ENCODE measurements at regions not wholly inside any gene's neighbourhood (a gene's known extent, or its start where the extent isn't known, plus 50 kb on each side); places are given as distances from the start of the nearest gene placed in this dataset.

DNA sequence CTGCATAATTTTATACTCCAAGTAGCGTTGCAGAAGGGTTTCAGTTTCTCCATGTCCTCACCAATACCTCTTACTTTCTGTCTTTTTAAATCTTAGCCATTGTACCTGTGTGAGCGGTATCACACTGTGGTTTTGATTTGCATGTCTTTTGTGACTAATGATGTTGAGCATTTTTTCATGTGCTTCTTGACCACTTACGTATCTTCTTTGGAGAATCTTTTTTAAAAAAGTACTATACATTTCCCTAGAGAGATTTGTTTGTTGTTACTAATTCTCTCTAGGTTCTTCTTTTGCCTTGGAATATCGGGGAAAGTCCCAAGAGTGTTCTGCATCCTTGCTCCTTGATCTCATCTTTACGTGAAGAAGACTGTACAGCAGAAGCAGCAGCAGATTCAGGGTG, 81.8 kb upstream of the WARS2 start:
- no peaks in the 10 kb centered on the region for H3K27me3 Mint-ChIP-seq
- H3K27ac Mint-ChIP-seq, result no peak overlapping the region
- H3K9me3 Mint-ChIP-seq, result peaks cover 2% of the 10 kb centered on the region
- POLR2A ChIA-PET, result no interaction called here
- DNase-seq (no peak), ATAC-seq (ENCODE audit: low read depth) (no peak)
- no peak for TF ChIP-seq CTCF (IDR thresholded peaks at IDR 0.05)
- peaks cover 26% of the 10 kb centered on the region for H3K36me3 Mint-ChIP-seq (ENCODE audit: low read depth)
- H3K4me3 Mint-ChIP-seq, result no peak overlapping the region
- intact Hi-C loops (cut with micrococcal nuclease), result no loop called here
- CTCF ChIA-PET, result no interaction called here
- H3K4me1 Mint-ChIP-seq, result peaks cover 3% of the 10 kb centered on the region

DNA sequence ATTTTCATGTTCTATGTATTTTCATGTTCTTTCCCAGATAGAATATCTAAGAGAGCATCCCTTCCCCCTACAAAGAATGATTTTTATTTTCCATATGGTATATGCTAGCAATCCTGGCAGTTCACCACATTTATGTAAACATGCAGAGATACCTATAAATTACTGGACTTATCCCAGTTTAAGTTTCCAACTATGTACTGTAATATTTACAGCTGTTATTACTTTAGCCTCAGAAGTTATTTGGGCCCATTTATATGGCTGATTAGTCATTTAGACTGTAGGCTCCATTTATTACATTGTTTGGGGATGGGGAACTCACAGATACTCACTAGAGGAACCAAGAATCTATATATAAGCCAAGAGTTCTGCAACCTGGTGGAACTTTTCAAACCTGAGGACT, 84.8 kb upstream of the WARS2 start:
- Mint-ChIP-seq H3K36me3 (ENCODE audit: low read depth) (peaks cover 14% of the 10 kb centered on the region), H3K27me3 (no peaks in the 10 kb centered on the region), H3K27ac (no peak overlapping the region), H3K4me3 (no peak overlapping the region), H3K4me1 (peaks cover 3% of the 10 kb centered on the region), H3K9me3 (peaks cover 1% of the 10 kb centered on the region)
- intact Hi-C loops (cut with micrococcal nuclease), result no loop called here
- TF ChIP-seq CTCF (IDR thresholded peaks at IDR 0.05), result no peak
- ChIA-PET POLR2A (no interaction called here), CTCF (no interaction called here)
- DNase-seq (no peak), ATAC-seq (ENCODE audit: low read depth) (no peak)

- no peaks in the 10 kb centered on the region for H3K27me3 Mint-ChIP-seq
- ATAC-seq (ENCODE audit: low read depth), result no peak
- DNase-seq, result no peak
- TF ChIP-seq CTCF (IDR thresholded peaks at IDR 0.05), result no peak
- H3K4me1 Mint-ChIP-seq, result peaks cover 3% of the 10 kb centered on the region
- H3K4me3 Mint-ChIP-seq, result no peak overlapping the region
- intact Hi-C loops (cut with micrococcal nuclease), result no loop called here
- ChIA-PET POLR2A (no interaction called here), CTCF (no interaction called here)
- peaks cover 9% of the 10 kb centered on the region for H3K36me3 Mint-ChIP-seq (ENCODE audit: low read depth)
- H3K9me3 Mint-ChIP-seq, result no peaks in the 10 kb centered on the region
- H3K27ac Mint-ChIP-seq, result no peak overlapping the region
Measured at GRCh38 chr1:119225831-119226230, 85.4 kb upstream of the WARS2 start.

GRCh38 chr1:119226321-119226720, 85.9 kb upstream of the WARS2 start:
- no peaks in the 10 kb centered on the region for H3K27me3 Mint-ChIP-seq
- H3K36me3 Mint-ChIP-seq (ENCODE audit: low read depth), result peaks cover 8% of the 10 kb centered on the region
- DNase-seq (no peak), ATAC-seq (ENCODE audit: low read depth) (no peak)
- intact Hi-C loops (cut with micrococcal nuclease), result no loop called here
- no peak overlapping the region for H3K4me3 Mint-ChIP-seq
- TF ChIP-seq CTCF (IDR thresholded peaks at IDR 0.05), result no peak
- ChIA-PET CTCF (no interaction called here), POLR2A (no interaction called here)
- peaks cover 3% of the 10 kb centered on the region for H3K4me1 Mint-ChIP-seq
- H3K9me3 Mint-ChIP-seq, result no peaks in the 10 kb centered on the region
- no peak overlapping the region for H3K27ac Mint-ChIP-seq

DNA sequence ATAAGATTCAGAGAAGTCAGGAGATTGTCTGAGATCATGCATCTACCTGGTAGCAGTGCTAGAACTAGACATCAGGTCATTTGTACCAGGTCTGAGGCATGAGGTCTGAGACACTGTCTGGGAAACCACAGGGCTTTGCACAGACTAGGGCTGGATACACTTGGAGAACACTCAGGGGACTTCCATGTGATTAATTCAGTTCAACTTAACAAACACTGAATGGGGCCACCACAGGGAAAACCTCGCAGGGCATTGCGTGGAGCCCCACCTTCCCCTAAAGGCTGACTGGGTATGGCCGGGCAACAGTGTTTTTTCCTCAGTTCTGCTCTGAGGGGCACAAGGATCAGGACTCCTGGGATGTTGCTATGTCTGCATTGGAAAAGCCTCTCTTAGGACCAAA, 86.5 kb upstream of the WARS2 start:
- Mint-ChIP-seq H3K27me3 (no peaks in the 10 kb centered on the region), H3K27ac (no peak overlapping the region), H3K36me3 (ENCODE audit: low read depth) (peaks cover 8% of the 10 kb centered on the region), H3K9me3 (no peaks in the 10 kb centered on the region), H3K4me1 (peaks cover 3% of the 10 kb centered on the region), H3K4me3 (no peak overlapping the region)
- no peak for ATAC-seq (ENCODE audit: low read depth)
- no peak for TF ChIP-seq CTCF (IDR thresholded peaks at IDR 0.05)
- no peak for DNase-seq
- ChIA-PET POLR2A (no interaction called here), CTCF (no interaction called here)
- intact Hi-C loops (cut with micrococcal nuclease), result no loop called here
